PFSK-1 (cell line): ENCODE measurements at regions not wholly inside any gene's neighbourhood (a gene's known extent, or its start where the extent isn't known, plus 50 kb on each side); places are given as distances from the start of the nearest gene placed in this dataset.

Source experiments
- FOXP2 ChIP-seq: optimal IDR thresholded peaks from 2 replicates; pipeline ENCODE3; 2011; ENCODE audit warnings: borderline replicate concordance, control low read depth, inconsistent platforms; ENCODE audit not compliant: insufficient read depth; ENCODE audit errors: extremely low read length, extremely low read depth
- POLR2AphosphoS5 ChIP-seq: IDR thresholded peaks from 2 replicates; pipeline ENCODE4 v1.6.1; 2012; ENCODE audit warnings: low read depth, mild to moderate bottlenecking, control low read depth, low read length, moderate library complexity
- REST ChIP-seq, 2 experiments: IDR thresholded peaks; 2 replicates each; pipeline versions ENCODE4 v1.6.1 to v1.8.0; 2011 to 2012; ENCODE audit warnings: low read depth in 2 of 2, low read length in 2 of 2, control low read depth in 1 of 2, inconsistent platforms in 1 of 2, mild to moderate bottlenecking in 1 of 2, moderate library complexity in 1 of 2; ENCODE audit not compliant: insufficient read depth in 1 of 2
- SIN3A ChIP-seq: IDR thresholded peaks from 2 replicates; pipeline ENCODE4 v1.6.1; 2012; ENCODE audit warnings: mild to moderate bottlenecking, low read length, moderate library complexity, borderline replicate concordance; ENCODE audit not compliant: insufficient read depth
- TAF1 ChIP-seq: IDR thresholded peaks from 2 replicates; pipeline ENCODE4 v1.6.1; 2012; ENCODE audit warnings: low read length, control low read depth, borderline replicate concordance; ENCODE audit not compliant: insufficient read depth

GRCh38 chr7:22921386-22922086 lies 92.4 kb downstream of the HYCC1 start:
- TF ChIP-seq FOXP2 (no peak), SIN3A (no peak), TAF1 (no peak), REST (IDR thresholded peaks at IDR 0.05; ENCODE audit: insufficient read depth in 1 of 2, low read depth in 2 of 2, low read length in 2 of 2) (no peak)

GRCh38 chr7:22920672-22921071 lies 93.3 kb downstream of the HYCC1 start:
- no peak for TF ChIP-seq POLR2AphosphoS5
- TF ChIP-seq FOXP2, result no peak
- no peak for TF ChIP-seq TAF1
- no peak for TF ChIP-seq SIN3A
- no peak for TF ChIP-seq REST (IDR thresholded peaks at IDR 0.05; ENCODE audit: insufficient read depth in 1 of 2, low read depth in 2 of 2, low read length in 2 of 2)

- TF ChIP-seq POLR2AphosphoS5 (no peak), FOXP2 (no peak), REST (IDR thresholded peaks at IDR 0.05; ENCODE audit: insufficient read depth in 1 of 2, low read depth in 2 of 2, low read length in 2 of 2) (no peak), SIN3A (no peak), TAF1 (no peak)
Observed at GRCh38 chr7:22913158-22913557, 90.5 kb upstream of the TOMM7 start.

- TF ChIP-seq TAF1, result no peak
- no peak for TF ChIP-seq POLR2AphosphoS5
- TF ChIP-seq REST (IDR thresholded peaks at IDR 0.05; ENCODE audit: insufficient read depth in 1 of 2, low read depth in 2 of 2, low read length in 2 of 2), result no peak
- TF ChIP-seq FOXP2, result no peak
- no peak for TF ChIP-seq SIN3A
Observed at GRCh38 chr7:22911889-22912288, 89.2 kb upstream of the TOMM7 start.
